Panc1 (cell line): ENCODE measurements at regions not wholly inside any gene's neighbourhood (a gene's known extent, or its start where the extent isn't known, plus 50 kb on each side); places are given as distances from the start of the nearest gene placed in this dataset.

Experiments
- POLR2AphosphoS5 ChIP-seq: IDR thresholded peaks from 2 replicates; pipeline ENCODE4 v1.6.1; 2012; ENCODE audit warnings: mild to moderate bottlenecking, low read depth, low read length, moderate library complexity
- SIN3A ChIP-seq: IDR thresholded peaks from 2 replicates; pipeline ENCODE4 v1.6.1; 2012; ENCODE audit warnings: low read depth, mild to moderate bottlenecking, low read length, moderate library complexity, borderline replicate concordance; ENCODE audit not compliant: insufficient read depth
- TF ChIP-seq, protein P1 (sequence below): fragments of 450-650 bp; IDR thresholded peaks from 2 replicates; pipeline ENCODE4 v1.5.1; 2017; ENCODE audit warnings: mild to moderate bottlenecking
- TF ChIP-seq, protein P2 (sequence below), 2 experiments: IDR thresholded peaks; 2 replicates each; pipeline ENCODE4 v1.6.1; 2011 to 2012; ENCODE audit warnings: low read depth in 2 of 2, control low read depth in 1 of 2, low read length in 1 of 2, mild to moderate bottlenecking in 1 of 2, moderate library complexity in 1 of 2; ENCODE audit not compliant: insufficient read depth in 1 of 2

DNA sequence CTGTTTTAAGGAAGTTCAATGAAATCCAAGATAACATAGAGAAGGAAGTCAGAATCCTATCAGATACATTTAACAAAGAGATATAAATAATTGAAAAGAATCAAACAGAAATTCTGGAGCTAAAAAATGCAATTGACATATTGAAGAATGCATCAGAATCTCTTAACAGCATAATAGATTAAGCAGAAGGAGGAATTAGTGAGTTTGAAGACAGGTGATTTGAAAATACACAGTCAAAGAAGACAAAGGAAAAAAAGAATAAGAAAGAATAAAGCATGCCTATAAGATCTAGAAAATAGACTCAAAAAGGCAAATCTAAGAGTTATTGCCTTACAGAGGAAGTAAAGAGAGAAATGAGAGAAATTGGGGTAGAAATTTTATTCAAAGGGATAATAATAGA, 204.1 kb downstream of the SS18 start:
- TF ChIP-seq, protein P1, sequence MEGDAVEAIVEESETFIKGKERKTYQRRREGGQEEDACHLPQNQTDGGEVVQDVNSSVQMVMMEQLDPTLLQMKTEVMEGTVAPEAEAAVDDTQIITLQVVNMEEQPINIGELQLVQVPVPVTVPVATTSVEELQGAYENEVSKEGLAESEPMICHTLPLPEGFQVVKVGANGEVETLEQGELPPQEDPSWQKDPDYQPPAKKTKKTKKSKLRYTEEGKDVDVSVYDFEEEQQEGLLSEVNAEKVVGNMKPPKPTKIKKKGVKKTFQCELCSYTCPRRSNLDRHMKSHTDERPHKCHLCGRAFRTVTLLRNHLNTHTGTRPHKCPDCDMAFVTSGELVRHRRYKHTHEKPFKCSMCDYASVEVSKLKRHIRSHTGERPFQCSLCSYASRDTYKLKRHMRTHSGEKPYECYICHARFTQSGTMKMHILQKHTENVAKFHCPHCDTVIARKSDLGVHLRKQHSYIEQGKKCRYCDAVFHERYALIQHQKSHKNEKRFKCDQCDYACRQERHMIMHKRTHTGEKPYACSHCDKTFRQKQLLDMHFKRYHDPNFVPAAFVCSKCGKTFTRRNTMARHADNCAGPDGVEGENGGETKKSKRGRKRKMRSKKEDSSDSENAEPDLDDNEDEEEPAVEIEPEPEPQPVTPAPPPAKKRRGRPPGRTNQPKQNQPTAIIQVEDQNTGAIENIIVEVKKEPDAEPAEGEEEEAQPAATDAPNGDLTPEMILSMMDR: no peak
- TF ChIP-seq, protein P2, sequence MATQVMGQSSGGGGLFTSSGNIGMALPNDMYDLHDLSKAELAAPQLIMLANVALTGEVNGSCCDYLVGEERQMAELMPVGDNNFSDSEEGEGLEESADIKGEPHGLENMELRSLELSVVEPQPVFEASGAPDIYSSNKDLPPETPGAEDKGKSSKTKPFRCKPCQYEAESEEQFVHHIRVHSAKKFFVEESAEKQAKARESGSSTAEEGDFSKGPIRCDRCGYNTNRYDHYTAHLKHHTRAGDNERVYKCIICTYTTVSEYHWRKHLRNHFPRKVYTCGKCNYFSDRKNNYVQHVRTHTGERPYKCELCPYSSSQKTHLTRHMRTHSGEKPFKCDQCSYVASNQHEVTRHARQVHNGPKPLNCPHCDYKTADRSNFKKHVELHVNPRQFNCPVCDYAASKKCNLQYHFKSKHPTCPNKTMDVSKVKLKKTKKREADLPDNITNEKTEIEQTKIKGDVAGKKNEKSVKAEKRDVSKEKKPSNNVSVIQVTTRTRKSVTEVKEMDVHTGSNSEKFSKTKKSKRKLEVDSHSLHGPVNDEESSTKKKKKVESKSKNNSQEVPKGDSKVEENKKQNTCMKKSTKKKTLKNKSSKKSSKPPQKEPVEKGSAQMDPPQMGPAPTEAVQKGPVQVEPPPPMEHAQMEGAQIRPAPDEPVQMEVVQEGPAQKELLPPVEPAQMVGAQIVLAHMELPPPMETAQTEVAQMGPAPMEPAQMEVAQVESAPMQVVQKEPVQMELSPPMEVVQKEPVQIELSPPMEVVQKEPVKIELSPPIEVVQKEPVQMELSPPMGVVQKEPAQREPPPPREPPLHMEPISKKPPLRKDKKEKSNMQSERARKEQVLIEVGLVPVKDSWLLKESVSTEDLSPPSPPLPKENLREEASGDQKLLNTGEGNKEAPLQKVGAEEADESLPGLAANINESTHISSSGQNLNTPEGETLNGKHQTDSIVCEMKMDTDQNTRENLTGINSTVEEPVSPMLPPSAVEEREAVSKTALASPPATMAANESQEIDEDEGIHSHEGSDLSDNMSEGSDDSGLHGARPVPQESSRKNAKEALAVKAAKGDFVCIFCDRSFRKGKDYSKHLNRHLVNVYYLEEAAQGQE (IDR thresholded peaks at IDR 0.05; ENCODE audit: insufficient read depth in 1 of 2, low read depth in 2 of 2, low read length in 1 of 2): no peak
- TF ChIP-seq POLR2AphosphoS5: no peak
- TF ChIP-seq SIN3A: no peak
